Neuronal stem cell (in vitro differentiated cells): ENCODE measurements at regions not wholly inside any gene's neighbourhood (a gene's known extent, or its start where the extent isn't known, plus 50 kb on each side); places are given as distances from the start of the nearest gene placed in this dataset.
A peak's percentile ranks its signal among the peaks of the same experiment; 100 is the strongest.
"Not testable (repeated sequence)": the region's sequence is repeated elsewhere in the genome, so short reads cannot be mapped to it uniquely, and the experiment has no call there.

Source experiments
- DNase-seq: peaks from one replicate; pipeline ENCODE4 v3.0.0-alpha.2; 2013; ENCODE audit warnings: low spot score
- H2AFZ ChIP-seq: one replicate; pipeline ENCODE4 v1.6.1; 2013; ENCODE audit warnings: mild to moderate bottlenecking, low read length, inconsistent platforms
- H2AK5ac ChIP-seq: 2 replicates; pipeline ENCODE4 v1.6.1; 2013; ENCODE audit warnings: low read depth, mild to moderate bottlenecking, inconsistent platforms, low read length, moderate library complexity, mixed read lengths
- H2BK120ac ChIP-seq: 2 replicates; pipeline ENCODE4 v1.6.1; 2013; ENCODE audit warnings: low read depth, mild to moderate bottlenecking, inconsistent platforms, low read length, moderate library complexity, mixed read lengths
- H2BK12ac ChIP-seq: one replicate; pipeline ENCODE4 v1.6.1; 2013; ENCODE audit warnings: low read length, inconsistent platforms
- H2BK15ac ChIP-seq: 2 replicates; pipeline ENCODE4 v1.6.1; 2013; ENCODE audit warnings: mild to moderate bottlenecking, low read length, inconsistent platforms, mixed read lengths
- H2BK5ac ChIP-seq: one replicate; pipeline ENCODE4 v1.6.1; 2013; ENCODE audit warnings: inconsistent platforms, mild to moderate bottlenecking, low read length, moderate library complexity
- H3K14ac ChIP-seq: one replicate; pipeline ENCODE4 v1.6.1; 2013; ENCODE audit warnings: low read length, inconsistent platforms
- H3K18ac ChIP-seq: 2 replicates; pipeline ENCODE4 v1.6.1; 2013; ENCODE audit warnings: low read length, inconsistent platforms
- H3K23ac ChIP-seq: 2 replicates; pipeline ENCODE4 v1.6.1; 2013; ENCODE audit warnings: low read depth, mild to moderate bottlenecking, mixed read lengths, low read length, inconsistent platforms; ENCODE audit not compliant: poor library complexity
- H3K27ac ChIP-seq: replicated peaks from 3 replicates; pipeline ENCODE4 v1.5.1; 2013; ENCODE audit warnings: low read length, inconsistent platforms
- H3K27me3 ChIP-seq, 3 experiments: 2 replicates each; pipeline ENCODE4 v1.6.1; 2013; ENCODE audit warnings: low read length in 3 of 3, mild to moderate bottlenecking in 2 of 3, inconsistent platforms in 1 of 3, low read depth in 1 of 3, mixed read lengths in 1 of 3, moderate library complexity in 1 of 3; ENCODE audit not compliant: control insufficient read depth in 3 of 3, insufficient read depth in 3 of 3
- H3K36me3 ChIP-seq, 2 donors: replicated peaks in 1 of 2; 2 replicates each; pipeline ENCODE4 v1.6.1; 2013; ENCODE audit warnings: low read length in 2 of 2; ENCODE audit not compliant: control insufficient read depth in 2 of 2, insufficient read depth in 2 of 2
- H3K4ac ChIP-seq: 2 replicates; pipeline ENCODE4 v1.6.1; 2013; ENCODE audit warnings: inconsistent platforms, mild to moderate bottlenecking, low read length, moderate library complexity
- H3K4me1 ChIP-seq, 2 donors: 1 replicate in 1 of 2; 2 replicates in 1 of 2; pipeline ENCODE4 v1.6.1; 2013; ENCODE audit warnings: low read length in 2 of 2, low read depth in 1 of 2; ENCODE audit not compliant: control insufficient read depth in 2 of 2, insufficient read depth in 1 of 2
- H3K4me2 ChIP-seq: one replicate; pipeline ENCODE4 v1.6.1; 2013; ENCODE audit warnings: mild to moderate bottlenecking, low read length, inconsistent platforms; ENCODE audit not compliant: insufficient read depth, poor library complexity, severe bottlenecking
- H3K4me3 ChIP-seq, 2 donors: 2 replicates each; pipeline ENCODE4 v1.5.1; 2013; ENCODE audit warnings: low read length in 2 of 2, mild to moderate bottlenecking in 2 of 2, inconsistent platforms in 1 of 2, moderate library complexity in 1 of 2
- H3K79me1 ChIP-seq: one replicate; pipeline ENCODE4 v1.6.1; 2013; ENCODE audit warnings: low read depth, mild to moderate bottlenecking, inconsistent platforms, low read length, moderate library complexity
- H3K9ac ChIP-seq: one replicate; pipeline ENCODE4 v1.6.1; 2013; ENCODE audit warnings: mild to moderate bottlenecking, low read depth, low read length, inconsistent platforms; ENCODE audit not compliant: poor library complexity
- H3K9me3 ChIP-seq, 2 donors: replicated peaks in 1 of 2; 2 replicates each; pipeline versions ENCODE3 to v1.6.1; 2013; ENCODE audit warnings: low read length in 2 of 2, mild to moderate bottlenecking in 2 of 2, inconsistent platforms in 1 of 2, low read depth in 1 of 2, mixed read lengths in 1 of 2, moderate library complexity in 1 of 2; ENCODE audit not compliant: control insufficient read depth in 2 of 2, insufficient read depth in 1 of 2
- H4K8ac ChIP-seq: one replicate; pipeline ENCODE4 v1.6.1; 2013; ENCODE audit warnings: low read depth, mild to moderate bottlenecking, inconsistent platforms, low read length, moderate library complexity
- H4K91ac ChIP-seq: one replicate; pipeline ENCODE4 v1.6.1; 2013; ENCODE audit warnings: low read length, low read depth, mild to moderate bottlenecking, inconsistent platforms; ENCODE audit not compliant: poor library complexity
- WGBS, 2 donors: extraction: QIAGEN DNeasy Blood & Tissue Kit; methylation state at CpG; one replicate each; pipeline ENCODE4 v1.1.7; 2013; ENCODE audit warnings: missing lambda C conversion rate in 2 of 2, mixed read lengths in 1 of 2; ENCODE audit not compliant: insufficient read length in 2 of 2, insufficient replicate concordance in 1 of 2; ENCODE audit errors: extremely low coverage in 2 of 2; 5-methylcytosine and 5-hydroxymethylcytosine counted together

GRCh38 chr20:22846863-22847262, 188.2 kb upstream of the SSTR4 start:
- H3K23ac ChIP-seq, result no peak overlapping the region
- no peaks in the 10 kb centered on the region for H3K4me1 ChIP-seq
- no peak overlapping the region for H3K14ac ChIP-seq
- no peak overlapping the region for H2AK5ac ChIP-seq
- no peak overlapping the region for H3K4me2 ChIP-seq
- H3K9ac ChIP-seq, result no peak overlapping the region
- no peak overlapping the region for H2BK15ac ChIP-seq
- H3K18ac ChIP-seq, result no peak overlapping the region
- H2BK120ac ChIP-seq, result no peak overlapping the region
- no peak for DNase-seq
- no peak overlapping the region for H4K8ac ChIP-seq
- no peak overlapping the region for H4K91ac ChIP-seq
- H3K4ac ChIP-seq, result no peak overlapping the region
- H3K36me3 ChIP-seq, result no peaks in the 10 kb centered on the region
- no peak overlapping the region for H3K4me3 ChIP-seq
- H3K9me3 ChIP-seq, result no peaks in the 10 kb centered on the region
- H2BK5ac ChIP-seq, result no peak overlapping the region
- no peak overlapping the region for H2AFZ ChIP-seq
- no peaks in the 10 kb centered on the region for H3K79me1 ChIP-seq
- H3K27me3 ChIP-seq, result no peaks in the 10 kb centered on the region
- no peak overlapping the region for H2BK12ac ChIP-seq
- H3K27ac ChIP-seq, result no peak overlapping the region
- WGBS, 2 donors, result no CpG with 5 or more reads among the region's 3 CpGs

DNA sequence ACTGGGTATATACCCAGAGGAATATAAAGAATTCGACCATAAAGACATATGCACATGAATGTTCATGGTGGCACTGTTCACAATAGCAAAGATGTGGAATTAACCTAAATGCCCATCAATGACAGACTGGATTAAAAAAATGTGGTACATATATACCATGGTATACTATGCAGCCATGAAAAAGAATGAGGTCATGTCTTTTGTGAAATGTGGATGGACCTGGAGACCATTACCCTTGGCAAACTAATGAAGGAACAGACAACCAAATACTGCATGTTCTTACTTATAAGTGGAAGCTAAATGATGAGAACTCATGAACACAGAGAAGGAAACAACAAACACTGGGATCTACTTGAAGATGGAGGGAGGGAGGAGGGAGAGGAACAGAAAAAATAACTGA, 186.7 kb upstream of the SSTR4 start:
- H3K4me1 ChIP-seq, result no peaks in the 10 kb centered on the region
- H2BK12ac ChIP-seq, result no peak overlapping the region
- no CpG with 5 or more reads among the region's 1 CpG for WGBS, 2 donors
- H2BK15ac ChIP-seq, result no peak overlapping the region
- H2AFZ ChIP-seq, result no peak overlapping the region
- no peaks in the 10 kb centered on the region for H3K36me3 ChIP-seq
- no peak overlapping the region for H2BK120ac ChIP-seq
- no peak overlapping the region for H3K4ac ChIP-seq
- no peak for DNase-seq
- H4K91ac ChIP-seq, result no peak overlapping the region
- H3K27me3 ChIP-seq, result no peaks in the 10 kb centered on the region
- no peak overlapping the region for H3K14ac ChIP-seq
- H3K9me3 ChIP-seq, result no peaks in the 10 kb centered on the region
- H2AK5ac ChIP-seq, result no peak overlapping the region
- H3K23ac ChIP-seq, result no peak overlapping the region
- no peak overlapping the region for H2BK5ac ChIP-seq
- no peak overlapping the region for H4K8ac ChIP-seq
- no peak overlapping the region for H3K9ac ChIP-seq
- no peak overlapping the region for H3K4me2 ChIP-seq
- no peaks in the 10 kb centered on the region for H3K79me1 ChIP-seq
- no peak overlapping the region for H3K4me3 ChIP-seq
- no peak overlapping the region for H3K27ac ChIP-seq
- no peak overlapping the region for H3K18ac ChIP-seq

DNA sequence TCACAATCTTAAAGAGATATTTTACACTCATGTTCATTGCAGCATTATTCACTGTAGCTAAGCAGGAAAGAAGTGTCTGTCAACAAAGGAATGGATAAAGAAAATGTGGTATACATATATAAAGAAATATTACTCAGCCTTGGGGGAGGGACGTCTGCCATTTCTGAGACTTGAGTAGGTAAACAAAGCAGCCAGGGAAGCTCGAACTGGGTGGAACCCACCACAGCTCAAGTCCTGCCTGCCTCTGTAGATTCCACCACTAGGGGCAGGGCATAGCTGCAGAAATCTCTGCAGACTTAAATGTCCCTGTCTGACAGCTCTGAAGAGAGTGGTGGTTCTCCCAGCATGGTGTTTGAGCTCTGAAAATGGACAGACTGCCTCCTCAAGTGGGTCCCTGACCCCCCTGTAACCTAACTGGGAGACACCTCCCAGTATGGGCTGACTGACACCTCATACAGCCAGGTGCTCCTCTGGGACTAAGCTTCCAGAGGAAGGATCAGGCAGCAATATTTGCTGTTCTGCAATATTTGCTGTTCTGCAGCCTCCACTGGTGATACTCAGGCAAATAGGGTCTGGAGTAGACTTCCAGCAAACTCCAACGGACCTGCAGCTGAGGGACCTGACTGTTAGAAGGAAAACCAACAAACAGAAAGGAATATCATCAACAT, 183.3 kb upstream of the SSTR4 start:
- H3K79me1 ChIP-seq, H2AFZ ChIP-seq, H2AK5ac ChIP-seq, H2BK12ac ChIP-seq, H3K14ac ChIP-seq, H3K9me3 ChIP-seq, H3K4me2 ChIP-seq, H3K23ac ChIP-seq, H3K36me3 ChIP-seq, H3K9ac ChIP-seq, H3K4me3 ChIP-seq, H2BK15ac ChIP-seq, H4K91ac ChIP-seq, H2BK120ac ChIP-seq, H2BK5ac ChIP-seq, H3K4ac ChIP-seq, H3K27me3 ChIP-seq, H4K8ac ChIP-seq, H3K4me1 ChIP-seq, H3K18ac ChIP-seq, H3K27ac ChIP-seq: not testable (repeated sequence)
- DNase-seq, result peak; percentile 20
- WGBS, 2 donors, result no CpG with 5 or more reads among the region's 3 CpGs

GRCh38 chr20:22861231-22861980, 173.7 kb upstream of the SSTR4 start:
- no peak overlapping the region for H2AFZ ChIP-seq
- H2BK12ac ChIP-seq, result no peak overlapping the region
- H3K27ac ChIP-seq, result no peak overlapping the region
- H3K9me3 ChIP-seq, result no peaks in the 10 kb centered on the region
- no peak overlapping the region for H3K18ac ChIP-seq
- no peaks in the 10 kb centered on the region for H3K27me3 ChIP-seq
- DNase-seq, result no peak
- no peak overlapping the region for H3K14ac ChIP-seq
- H4K8ac ChIP-seq, result no peak overlapping the region
- no peak overlapping the region for H2BK120ac ChIP-seq
- H2BK15ac ChIP-seq, result no peak overlapping the region
- no peaks in the 10 kb centered on the region for H3K36me3 ChIP-seq
- H3K23ac ChIP-seq, result no peak overlapping the region
- H3K4ac ChIP-seq, result no peak overlapping the region
- H4K91ac ChIP-seq, result no peak overlapping the region
- H3K9ac ChIP-seq, result no peak overlapping the region
- H2AK5ac ChIP-seq, result no peak overlapping the region
- WGBS, 2 donors, result no CpG with 5 or more reads among the region's 11 CpGs
- no peak overlapping the region for H3K4me2 ChIP-seq
- no peak overlapping the region for H3K4me3 ChIP-seq
- no peaks in the 10 kb centered on the region for H3K79me1 ChIP-seq
- H3K4me1 ChIP-seq, result peaks cover 0 to 4% of the 10 kb centered on the region in 2 donors
- H2BK5ac ChIP-seq, result no peak overlapping the region
